ENCODE measurements at regions not wholly inside any gene's neighbourhood (a gene's known extent, or its start where the extent isn't known, plus 50 kb on each side); places are given as distances from the start of the nearest gene placed in this dataset.

DNA sequence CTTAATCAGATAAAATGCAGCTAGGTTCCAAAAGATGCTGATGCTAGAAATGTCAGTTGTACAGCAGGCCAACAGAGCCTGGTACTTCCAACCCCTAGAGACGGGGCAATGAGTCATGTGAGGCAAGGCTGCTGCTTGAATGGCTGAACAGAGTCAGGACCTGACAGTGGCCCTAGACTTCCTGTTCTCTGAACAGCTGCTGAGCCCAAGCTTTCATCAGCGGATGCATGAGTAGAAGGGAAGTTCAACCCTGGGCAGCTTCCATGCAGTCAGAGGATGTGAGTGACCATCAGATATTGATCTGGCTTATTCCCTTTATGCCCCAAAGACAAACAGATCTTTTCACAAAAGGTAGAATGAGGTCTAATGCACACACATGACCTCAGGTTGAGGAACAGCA, 282.9 kb upstream of the COL8A1 start:
- TF ChIP-seq TEAD4 (IDR thresholded peaks at IDR 0.05) (no peak), REST (IDR thresholded peaks at IDR 0.05; ENCODE audit: low read depth) (no peak), CREB1 (IDR thresholded peaks at IDR 0.05; ENCODE audit: low read depth) (no peak), EP300 (IDR thresholded peaks at IDR 0.05; ENCODE audit: borderline replicate concordance) (no peak), ZBTB7A (IDR thresholded peaks at IDR 0.05; ENCODE audit: low read depth) (no peak)

DNA sequence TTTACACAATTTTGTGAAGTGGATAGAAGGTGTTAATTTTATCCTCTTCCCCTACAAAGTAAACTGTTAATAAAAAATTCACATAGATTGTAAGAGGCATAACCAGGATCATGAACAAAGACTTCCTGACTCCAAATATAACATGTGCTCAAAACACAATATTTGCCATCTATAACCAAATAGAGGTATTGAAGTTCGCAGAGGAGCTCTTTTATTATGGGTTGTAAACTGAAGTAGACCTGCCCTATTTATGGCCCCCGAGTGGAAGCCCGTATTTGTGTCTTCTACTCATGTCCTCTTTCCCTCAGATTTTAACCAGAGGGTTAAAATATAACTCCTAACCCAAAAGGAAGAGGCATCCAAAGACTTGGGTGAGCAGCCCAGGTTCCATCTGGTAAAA, 285.6 kb upstream of the COL8A1 start:
- no peak for TF ChIP-seq YY1 (IDR thresholded peaks at IDR 0.05; ENCODE audit: low read depth)
- TF ChIP-seq RAD21 (IDR thresholded peaks at IDR 0.05; ENCODE audit: low read depth) = no peak
- TF ChIP-seq CEBPB (IDR thresholded peaks at IDR 0.05) = no peak
- TF ChIP-seq CREB1 (IDR thresholded peaks at IDR 0.05; ENCODE audit: low read depth) = no peak
- TF ChIP-seq TCF12 (IDR thresholded peaks at IDR 0.05; ENCODE audit: low read depth) = no peak
- no peak for TF ChIP-seq REST (IDR thresholded peaks at IDR 0.05; ENCODE audit: low read depth)
- TF ChIP-seq TAF1 (IDR thresholded peaks at IDR 0.05; ENCODE audit: low read depth) = no peak
- TF ChIP-seq NFIC (IDR thresholded peaks at IDR 0.05) = no peak
- no peak for TF ChIP-seq FOXM1 (IDR thresholded peaks at IDR 0.05; ENCODE audit: borderline replicate concordance, low read depth)
- TF ChIP-seq EP300 (IDR thresholded peaks at IDR 0.05; ENCODE audit: borderline replicate concordance) = no peak

- TF ChIP-seq, protein P1, sequence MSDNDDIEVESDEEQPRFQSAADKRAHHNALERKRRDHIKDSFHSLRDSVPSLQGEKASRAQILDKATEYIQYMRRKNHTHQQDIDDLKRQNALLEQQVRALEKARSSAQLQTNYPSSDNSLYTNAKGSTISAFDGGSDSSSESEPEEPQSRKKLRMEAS (IDR thresholded peaks at IDR 0.05) = no peak
- TF ChIP-seq USF1 (IDR thresholded peaks at IDR 0.05) = no peak
- TF ChIP-seq CREB1 (IDR thresholded peaks at IDR 0.05; ENCODE audit: low read depth) = no peak
- no peak for TF ChIP-seq TCF12 (IDR thresholded peaks at IDR 0.05; ENCODE audit: low read depth)
- no peak for TF ChIP-seq TEAD4 (IDR thresholded peaks at IDR 0.05)
- TF ChIP-seq EGR1 (IDR thresholded peaks at IDR 0.05) = no peak
- TF ChIP-seq YY1 (IDR thresholded peaks at IDR 0.05; ENCODE audit: low read depth) = no peak
- TF ChIP-seq RAD21 (IDR thresholded peaks at IDR 0.05; ENCODE audit: low read depth) = no peak
- no peak for TF ChIP-seq FOXM1 (IDR thresholded peaks at IDR 0.05; ENCODE audit: borderline replicate concordance, low read depth)
- no peak for TF ChIP-seq CEBPB (IDR thresholded peaks at IDR 0.05)
These were observed 287.3 kb upstream of the COL8A1 start for GRCh38 chr3:99351122-99351521.

DNA sequence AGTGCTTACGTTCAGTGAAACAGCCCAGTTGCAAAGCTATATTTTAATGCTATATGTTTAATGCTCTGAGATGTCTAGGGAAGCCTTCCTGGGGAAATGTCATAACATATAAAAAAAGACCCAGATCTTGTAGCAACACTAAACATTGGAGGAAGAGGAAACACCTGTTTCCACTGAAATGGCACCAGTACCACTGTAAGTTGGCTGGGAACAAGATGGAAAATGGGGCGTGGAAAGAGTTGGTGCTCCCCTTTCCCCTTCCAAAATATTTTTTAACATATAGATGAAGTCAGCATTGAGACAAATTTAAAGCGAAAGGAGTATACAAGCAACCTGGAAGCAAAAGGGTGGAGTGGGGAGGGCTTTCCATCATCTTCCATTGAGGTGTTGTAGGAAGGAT, 289.9 kb upstream of the COL8A1 start:
- TF ChIP-seq, protein P1 (IDR thresholded peaks at IDR 0.05) = no peak

DNA sequence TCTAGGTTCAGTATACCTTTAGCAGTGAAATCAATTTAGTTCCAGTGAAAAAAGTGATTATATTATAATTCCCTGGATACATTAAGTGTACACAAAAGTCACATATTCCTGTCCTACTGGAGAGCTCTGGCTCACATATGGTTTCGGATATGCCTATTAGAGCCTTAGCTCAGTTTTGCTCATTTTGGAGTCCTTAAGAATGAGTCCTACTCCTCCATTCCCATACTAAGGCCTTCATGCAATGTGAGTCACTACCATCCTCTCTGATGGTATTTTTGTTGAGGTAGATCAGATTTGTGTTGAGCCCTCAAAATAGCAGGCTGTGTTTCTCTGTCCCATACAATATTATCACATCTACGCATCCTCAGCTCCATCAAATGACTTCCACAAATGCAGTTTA, 294.2 kb upstream of the COL8A1 start:
- TF ChIP-seq EP300 (IDR thresholded peaks at IDR 0.05; ENCODE audit: borderline replicate concordance) = no peak
- no peak for TF ChIP-seq ZBTB7A (IDR thresholded peaks at IDR 0.05; ENCODE audit: low read depth)
- no peak for TF ChIP-seq NFIC (IDR thresholded peaks at IDR 0.05)

GRCh38 chr3:99342383-99342782, 296.0 kb upstream of the COL8A1 start:
- TF ChIP-seq TAF1 (IDR thresholded peaks at IDR 0.05; ENCODE audit: low read depth) (no peak), TCF12 (IDR thresholded peaks at IDR 0.05; ENCODE audit: low read depth) (no peak), USF1 (IDR thresholded peaks at IDR 0.05) (no peak), TEAD4 (IDR thresholded peaks at IDR 0.05) (no peak), EP300 (IDR thresholded peaks at IDR 0.05; ENCODE audit: borderline replicate concordance) (no peak), CEBPB (IDR thresholded peaks at IDR 0.05) (no peak)
- TF ChIP-seq, protein P1 (IDR thresholded peaks at IDR 0.05) = no peak

- TF ChIP-seq CREB1 (IDR thresholded peaks at IDR 0.05; ENCODE audit: low read depth) = no peak
- TF ChIP-seq TEAD4 (IDR thresholded peaks at IDR 0.05) = no peak
- TF ChIP-seq TCF12 (IDR thresholded peaks at IDR 0.05; ENCODE audit: low read depth) = no peak
- no peak for TF ChIP-seq CEBPB (IDR thresholded peaks at IDR 0.05)
- TF ChIP-seq ZBTB7A (IDR thresholded peaks at IDR 0.05; ENCODE audit: low read depth) = no peak
- no peak for TF ChIP-seq YY1 (IDR thresholded peaks at IDR 0.05; ENCODE audit: low read depth)
- no peak for TF ChIP-seq RAD21 (IDR thresholded peaks at IDR 0.05; ENCODE audit: low read depth)
- no peak for TF ChIP-seq FOXM1 (IDR thresholded peaks at IDR 0.05; ENCODE audit: borderline replicate concordance, low read depth)
- TF ChIP-seq, protein P1 (IDR thresholded peaks at IDR 0.05) = no peak
These were observed 299.2 kb upstream of the COL8A1 start for GRCh38 chr3:99339222-99339621.

Measured in Ishikawa (cell line).